Left lung (tissue), 4 donors: ENCODE measurements at regions not wholly inside any gene's neighbourhood (a gene's known extent, or its start where the extent isn't known, plus 50 kb on each side); places are given as distances from the start of the nearest gene placed in this dataset.

Source experiments
- ATAC-seq: fragments of 200-7000 bp; cut with Tn5 transposase; one replicate; pipeline ENCODE4 v1.9.1; 2020; ENCODE audit warnings: moderate library complexity
- DNase-seq, 4 donors: peaks; one replicate each; pipeline ENCODE4 v3.0.0-alpha.2; 2013 to 2020
- H3K27ac ChIP-seq, 2 donors: fragments of 200-600 bp; sonication (generic) in 1 of 2; one replicate each; pipeline versions ENCODE4 v1.5.0 to v1.8.0; 2020 to 2021
- H3K27me3 ChIP-seq, 2 donors: fragments of 200-600 bp; sonication (generic) in 1 of 2; one replicate each; pipeline versions ENCODE4 v1.5.0 to v1.8.0; 2020 to 2021
- H3K36me3 ChIP-seq, 2 donors: fragments of 200-600 bp; sonication (generic) in 1 of 2; one replicate each; pipeline versions ENCODE4 v1.5.0 to v1.8.0; 2020 to 2021
- H3K4me1 ChIP-seq, 2 donors: fragments of 200-600 bp; one replicate each; pipeline ENCODE4 v1.8.0; 2021
- H3K4me3 ChIP-seq, 2 donors: fragments of 200-600 bp; sonication (generic) in 1 of 2; one replicate each; pipeline versions ENCODE4 v1.5.0 to v1.8.0; 2020 to 2021; ENCODE audit warnings: mild to moderate bottlenecking in 1 of 2
- H3K9me3 ChIP-seq, 2 donors: fragments of 200-600 bp; sonication (generic) in 1 of 2; one replicate each; pipeline versions ENCODE4 v1.5.0 to v1.8.0; 2020 to 2021
- CTCF ChIP-seq, 2 donors: fragments of 200-600 bp; sonication (generic) in 1 of 2; IDR thresholded peaks; one replicate each; pipeline versions ENCODE4 v1.5.0 to v1.8.0; 2021; ENCODE audit warnings: antibody characterized with exemption in 2 of 2
- intact Hi-C, 2 donors: fragments of 100-400 bp; cut with DNase I; formaldehyde crosslinking; loops; one replicate each; pipeline versions ENCODE4 v1.11.2 to v1.14.2; 2022
- donor health status: DM: no; HTN: yes; CAD: no.
- donor health status: DM: no; HTN: no; CAD: no.

GRCh38 chr16:79303206-79303605 is 297.3 kb downstream of the MAF start:
- TF ChIP-seq CTCF (IDR thresholded peaks at IDR 0.05), result no peak
- H3K27ac ChIP-seq, result no peak overlapping the region
- no peaks in the 10 kb centered on the region for H3K4me1 ChIP-seq
- H3K36me3 ChIP-seq, result no peaks in the 10 kb centered on the region
- H3K9me3 ChIP-seq, result no peaks in the 10 kb centered on the region
- H3K27me3 ChIP-seq, result peaks cover 0 to 8% of the 10 kb centered on the region in 2 donors
- ATAC-seq (no peak), DNase-seq (no peak)
- no peak overlapping the region for H3K4me3 ChIP-seq
- intact Hi-C loops, result no loop called here

- no peak for DNase-seq
- Histone ChIP-seq H3K4me3 (no peak overlapping the region), H3K27ac (no peak overlapping the region), H3K9me3 (no peaks in the 10 kb centered on the region), H3K36me3 (no peaks in the 10 kb centered on the region), H3K27me3 (peaks cover 0 to 8% of the 10 kb centered on the region in 2 donors), H3K4me1 (no peaks in the 10 kb centered on the region)
- no peak for TF ChIP-seq CTCF (IDR thresholded peaks at IDR 0.05)
- ATAC-seq, result no peak
- intact Hi-C loops, result no loop called here
Observed at GRCh38 chr16:79302731-79303130, 297.8 kb downstream of the MAF start.

GRCh38 chr16:79301051-79301450 is 299.5 kb downstream of the MAF start:
- Histone ChIP-seq H3K9me3 (no peaks in the 10 kb centered on the region), H3K4me1 (no peaks in the 10 kb centered on the region), H3K36me3 (no peaks in the 10 kb centered on the region), H3K27me3 (peaks cover 0 to 8% of the 10 kb centered on the region in 2 donors), H3K27ac (no peak overlapping the region), H3K4me3 (no peak overlapping the region)
- intact Hi-C loops, result no loop called here
- DNase-seq (peak in 1 of 4 donors; percentile 7), ATAC-seq (no peak)
- no peak for TF ChIP-seq CTCF (IDR thresholded peaks at IDR 0.05)

- H3K27ac ChIP-seq, result no peak overlapping the region
- H3K36me3 ChIP-seq, result no peaks in the 10 kb centered on the region
- H3K9me3 ChIP-seq, result no peaks in the 10 kb centered on the region
- intact Hi-C loops, result no loop called here
- no peaks in the 10 kb centered on the region for H3K4me1 ChIP-seq
- ATAC-seq (no peak), DNase-seq (no peak)
- TF ChIP-seq CTCF (IDR thresholded peaks at IDR 0.05), result no peak
- H3K4me3 ChIP-seq, result no peak overlapping the region
- peaks cover 0 to 8% of the 10 kb centered on the region in 2 donors for H3K27me3 ChIP-seq
Observed at GRCh38 chr16:79298894-79299799, 301.4 kb downstream of the MAF start.

GRCh38 chr16:79298476-79298875 is 302.1 kb downstream of the MAF start:
- Histone ChIP-seq H3K27me3 (peaks cover 0 to 8% of the 10 kb centered on the region in 2 donors), H3K9me3 (no peaks in the 10 kb centered on the region), H3K27ac (no peak overlapping the region), H3K4me3 (no peak overlapping the region), H3K36me3 (no peaks in the 10 kb centered on the region), H3K4me1 (no peaks in the 10 kb centered on the region)
- intact Hi-C loops, result no loop called here
- DNase-seq (no peak), ATAC-seq (no peak)
- no peak for TF ChIP-seq CTCF (IDR thresholded peaks at IDR 0.05)
